HAP-1 (cell line): ENCODE measurements at regions not wholly inside any gene's neighbourhood (a gene's known extent, or its start where the extent isn't known, plus 50 kb on each side); places are given as distances from the start of the nearest gene placed in this dataset.
"Not testable (repeated sequence)": the region's sequence is repeated elsewhere in the genome, so short reads cannot be mapped to it uniquely, and the experiment has no call there.

Experiments
- DNase-seq, 2 experiments: peaks; one replicate each; pipeline ENCODE4 v3.0.0-alpha.2; 2016 to 2020; ENCODE audit warnings: low spot score in 2 of 2
- H3K27me3 ChIP-seq: fragments of 250-450 bp; sonication (Bioruptor Pico); 2 replicates; pipeline ENCODE4 v1.5.1; 2020; ENCODE audit warnings: low read depth, mild to moderate bottlenecking, moderate library complexity
- H3K36me3 ChIP-seq: fragments of 250-450 bp; sonication (Bioruptor Pico); replicated peaks from 2 replicates; pipeline ENCODE4 v1.5.1; 2020; ENCODE audit warnings: mild to moderate bottlenecking
- H3K4me1 ChIP-seq: fragments of 250-450 bp; sonication (Bioruptor Pico); 2 replicates; pipeline ENCODE4 v1.5.1; 2020; ENCODE audit warnings: mild to moderate bottlenecking
- H3K4me3 ChIP-seq: fragments of 250-450 bp; sonication (Bioruptor Pico); 2 replicates; pipeline ENCODE4 v1.5.1; 2020; ENCODE audit warnings: mild to moderate bottlenecking, moderate library complexity
- H3K9me3 ChIP-seq: fragments of 250-450 bp; sonication (Bioruptor Pico); 2 replicates; pipeline ENCODE4 v1.5.1; 2020; ENCODE audit warnings: mild to moderate bottlenecking, moderate library complexity
- in situ Hi-C: fragments of 300-500 bp; cut with MboI; formaldehyde crosslinking; loops from 3 replicates; pipeline ENCODE4 v1.14.3; 2020; ENCODE audit warnings: low sequenced_read_pairs, inconsistent platforms, mixed read lengths

DNA sequence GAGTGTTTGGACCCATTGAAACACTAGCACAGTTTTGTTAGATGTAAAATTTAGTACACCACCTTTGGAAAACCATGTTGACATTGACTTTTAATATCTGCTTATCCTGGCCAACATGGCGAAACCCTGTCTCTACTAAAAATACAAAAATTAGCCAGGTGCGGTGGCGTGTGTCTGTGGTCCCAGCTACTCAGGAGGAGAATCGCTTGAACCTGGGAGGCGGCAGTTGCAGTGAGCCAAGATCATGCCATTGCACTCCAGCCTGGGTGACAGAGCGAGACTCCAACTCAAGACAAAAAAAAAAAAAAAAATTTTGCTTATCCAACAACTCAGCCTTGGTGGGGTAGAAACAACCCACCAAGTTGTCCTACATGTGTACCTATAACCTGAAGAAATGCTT lies 454.2 kb downstream of the EFNB2 start:
- not testable (repeated sequence) for DNase-seq, H3K4me1 ChIP-seq, H3K4me3 ChIP-seq, H3K27me3 ChIP-seq, H3K9me3 ChIP-seq, H3K36me3 ChIP-seq
- in situ Hi-C loops = loop anchor here (25.0 kb wide), 1 partner anchor 456 kb away; the partner anchor contains the start of gene EFNB2

DNA sequence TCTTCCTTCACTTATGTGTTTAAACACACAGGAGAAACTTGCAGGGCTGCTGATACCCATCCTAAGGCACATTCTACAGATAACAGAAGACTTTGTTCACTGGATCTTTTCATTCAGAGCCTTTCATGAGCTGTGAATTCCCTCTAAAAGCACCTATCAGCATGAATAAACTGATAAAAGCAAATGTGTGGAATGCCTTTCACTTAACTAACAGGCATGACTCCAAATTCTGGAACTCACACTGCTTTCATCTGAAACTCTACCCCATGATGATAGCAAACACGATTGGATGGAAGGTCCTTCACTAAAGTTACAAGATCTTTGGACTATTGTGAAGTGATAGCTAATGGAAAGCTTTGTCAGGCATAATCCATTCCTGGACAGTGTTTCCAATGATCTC lies 457.3 kb downstream of the EFNB2 start:
- Histone ChIP-seq H3K4me1 (no peaks in the 10 kb centered on the region), H3K4me3 (no peak overlapping the region), H3K27me3 (no peaks in the 10 kb centered on the region), H3K36me3 (no peaks in the 10 kb centered on the region), H3K9me3 (no peaks in the 10 kb centered on the region)
- in situ Hi-C loops = loop anchor here (25.0 kb wide), 1 partner anchor 459 kb away; the partner anchor contains the start of gene EFNB2
- no peak for DNase-seq

DNA sequence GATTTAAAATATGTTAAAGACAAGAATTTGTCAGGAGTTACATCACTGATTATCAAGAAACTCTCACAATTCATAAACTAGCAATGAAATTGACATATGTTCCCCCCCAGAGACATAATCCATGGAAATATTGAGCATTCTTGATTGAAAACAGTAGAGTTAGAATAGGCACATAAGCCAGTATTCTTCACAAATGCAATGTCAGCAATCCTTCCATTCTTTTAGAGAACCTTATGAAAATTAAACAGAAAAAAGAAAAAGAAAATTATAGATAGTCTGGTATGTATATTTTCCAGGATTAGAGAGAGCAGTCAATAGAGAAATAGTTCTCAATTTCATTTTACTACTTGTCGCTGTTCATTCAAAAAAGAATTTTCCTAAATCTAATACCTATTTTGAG lies 458.4 kb downstream of the EFNB2 start:
- no peak for DNase-seq
- Histone ChIP-seq H3K9me3 (no peaks in the 10 kb centered on the region), H3K4me3 (no peak overlapping the region), H3K27me3 (0 out of 2 replicates have a peak, but pooled peaks cover 3% of the 10 kb centered on the region), H3K4me1 (no peaks in the 10 kb centered on the region), H3K36me3 (no peaks in the 10 kb centered on the region)
- in situ Hi-C loops = loop anchor here (25.0 kb wide), 1 partner anchor 460 kb away; the partner anchor contains the start of gene EFNB2

DNA sequence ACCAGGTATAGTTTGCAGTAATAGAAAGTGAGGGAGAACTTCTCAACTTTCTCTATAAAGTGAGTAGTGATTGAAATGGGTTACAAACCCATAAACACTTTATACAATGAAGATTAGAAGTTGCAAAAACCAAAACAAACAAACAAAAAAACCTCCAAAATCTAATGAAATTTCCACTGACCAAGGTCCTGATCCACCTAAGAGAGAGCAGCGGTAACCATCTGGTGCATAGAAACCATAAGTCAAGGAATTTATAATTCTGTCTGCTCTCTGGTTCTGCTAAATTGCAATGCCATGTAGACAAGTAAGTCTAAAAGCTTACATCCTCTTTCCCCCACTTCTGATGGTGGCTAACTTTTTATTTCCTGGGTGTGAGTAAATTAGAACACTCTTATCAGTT lies 463.4 kb downstream of the EFNB2 start:
- no peak for DNase-seq
- in situ Hi-C loops = no loop called here
- H3K27me3 ChIP-seq = peaks cover 9% of the 10 kb centered on the region; the same call in 1 of the 2 replicates
- no peaks in the 10 kb centered on the region for H3K9me3 ChIP-seq
- no peaks in the 10 kb centered on the region for H3K4me1 ChIP-seq
- H3K36me3 ChIP-seq = no peaks in the 10 kb centered on the region
- H3K4me3 ChIP-seq = no peak overlapping the region

DNA sequence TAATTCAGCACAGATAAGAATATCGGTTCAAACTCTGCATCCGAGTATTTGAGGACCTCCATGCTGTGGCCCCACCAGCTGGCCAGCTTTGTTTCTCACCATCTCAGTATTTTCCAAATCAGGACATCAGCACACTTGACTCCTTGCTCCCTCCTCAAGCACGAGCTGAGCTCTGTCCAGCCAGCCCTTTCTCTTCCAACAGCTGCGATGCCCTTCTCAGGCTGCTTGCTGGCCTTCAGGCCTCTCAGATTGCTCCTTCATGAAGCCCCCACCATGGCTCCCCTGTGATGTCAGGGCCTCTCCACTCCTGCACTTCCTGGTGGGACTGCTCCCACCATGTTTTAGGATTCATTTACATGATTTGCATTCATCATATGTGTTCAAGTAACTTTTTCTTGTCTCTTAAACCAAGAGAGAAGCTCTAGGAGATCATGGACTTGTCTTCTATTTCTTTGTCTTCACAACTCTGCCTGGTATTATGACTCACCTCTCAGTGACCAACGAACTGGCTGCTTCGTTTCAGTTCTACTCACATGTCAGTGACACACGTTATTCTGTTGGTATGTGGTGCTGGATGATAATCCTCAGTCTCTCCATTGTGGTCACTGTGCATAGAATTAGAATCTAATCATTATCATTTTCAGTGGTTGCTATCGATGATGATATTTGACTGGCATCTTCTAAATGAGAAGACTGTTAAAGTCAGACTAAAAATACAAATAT lies 471.7 kb downstream of the EFNB2 start:
- H3K4me1 ChIP-seq = no peaks in the 10 kb centered on the region
- H3K36me3 ChIP-seq = no peaks in the 10 kb centered on the region
- no peak overlapping the region for H3K4me3 ChIP-seq
- peaks cover 3% of the 10 kb centered on the region; the same call in 1 of the 2 replicates for H3K27me3 ChIP-seq
- in situ Hi-C loops = no loop called here
- no peaks in the 10 kb centered on the region for H3K9me3 ChIP-seq
- no peak for DNase-seq

DNA sequence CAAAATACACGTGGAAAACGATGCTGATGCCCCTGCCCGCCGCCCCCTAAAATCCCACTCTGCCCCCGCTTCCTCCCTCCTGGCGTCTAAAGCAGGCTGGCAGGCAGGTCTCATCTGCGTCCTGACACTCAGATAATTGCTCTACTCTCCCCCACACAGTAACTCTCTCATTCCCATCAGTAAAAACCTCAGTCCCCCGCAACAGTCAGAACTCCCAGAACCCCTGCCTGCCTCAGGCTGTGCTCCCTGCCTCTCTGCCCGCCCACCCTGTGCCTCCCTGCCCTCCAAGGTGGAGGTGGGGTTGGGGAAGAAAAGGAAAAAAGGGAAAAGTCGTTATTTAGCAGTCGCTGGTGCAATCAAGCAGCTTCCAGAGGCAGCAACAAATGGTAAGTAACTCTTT lies 473.7 kb downstream of the EFNB2 start:
- no peak for DNase-seq
- Histone ChIP-seq H3K36me3 (no peaks in the 10 kb centered on the region), H3K27me3 (no peaks in the 10 kb centered on the region), H3K4me3 (no peak overlapping the region), H3K9me3 (no peaks in the 10 kb centered on the region), H3K4me1 (no peaks in the 10 kb centered on the region)
- in situ Hi-C loops = no loop called here

DNA sequence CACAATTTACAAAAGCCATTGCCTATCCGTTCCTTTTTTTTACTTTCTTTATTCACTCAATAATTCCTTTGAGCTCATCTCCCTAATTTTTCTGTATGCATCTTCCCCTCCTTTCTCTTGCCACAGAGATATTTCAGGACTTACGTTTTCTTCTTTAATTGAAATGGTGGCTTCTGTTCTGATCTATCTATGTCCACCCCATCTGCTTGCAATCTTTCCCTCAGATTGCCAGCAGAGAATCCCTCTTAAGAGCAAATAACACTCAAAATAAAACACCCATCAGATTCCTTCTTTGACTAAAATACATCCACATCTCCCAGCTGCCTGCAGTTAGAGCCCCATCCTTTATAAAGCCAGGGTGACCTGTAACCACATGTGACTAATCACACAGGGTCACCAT lies 478.6 kb downstream of the EFNB2 start:
- in situ Hi-C loops = no loop called here
- H3K4me1 ChIP-seq = no peaks in the 10 kb centered on the region
- H3K4me3 ChIP-seq = no peak overlapping the region
- no peaks in the 10 kb centered on the region for H3K9me3 ChIP-seq
- H3K36me3 ChIP-seq = no peaks in the 10 kb centered on the region
- DNase-seq = no peak
- 0 out of 2 replicates have a peak, but pooled peaks cover 3% of the 10 kb centered on the region for H3K27me3 ChIP-seq

DNA sequence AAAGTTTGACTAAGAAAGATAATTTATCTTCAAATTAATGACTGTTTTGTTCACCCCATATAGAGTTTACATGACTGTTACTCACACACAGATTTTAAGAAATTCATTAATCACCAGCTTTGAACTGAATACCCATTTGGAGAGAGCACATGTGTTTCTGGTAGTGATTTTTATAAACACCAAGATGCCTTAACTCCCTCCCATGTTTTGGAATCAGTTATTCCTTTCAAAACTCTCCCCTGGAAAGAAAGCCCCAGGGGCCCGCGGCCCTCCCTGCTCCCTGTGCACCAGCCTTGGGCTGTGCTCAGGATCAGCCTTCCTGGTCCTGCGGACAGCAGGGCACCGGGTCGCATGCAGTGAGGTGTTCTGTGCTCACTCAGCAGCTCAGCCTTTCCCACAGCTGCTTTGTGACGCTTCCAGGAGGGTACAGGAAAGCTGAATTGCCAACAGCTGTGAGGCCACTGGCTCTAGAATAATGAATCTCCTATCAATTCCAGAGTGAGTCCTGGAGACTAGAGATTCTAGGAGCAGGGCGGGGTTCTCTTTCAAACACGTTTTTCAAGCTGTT lies 483.2 kb downstream of the EFNB2 start:
- Histone ChIP-seq H3K4me1 (no peaks in the 10 kb centered on the region), H3K27me3 (0 out of 2 replicates have a peak, but pooled peaks cover 4% of the 10 kb centered on the region), H3K9me3 (no peaks in the 10 kb centered on the region), H3K36me3 (no peaks in the 10 kb centered on the region), H3K4me3 (no peak overlapping the region)
- DNase-seq = no peak
- in situ Hi-C loops = no loop called here

DNA sequence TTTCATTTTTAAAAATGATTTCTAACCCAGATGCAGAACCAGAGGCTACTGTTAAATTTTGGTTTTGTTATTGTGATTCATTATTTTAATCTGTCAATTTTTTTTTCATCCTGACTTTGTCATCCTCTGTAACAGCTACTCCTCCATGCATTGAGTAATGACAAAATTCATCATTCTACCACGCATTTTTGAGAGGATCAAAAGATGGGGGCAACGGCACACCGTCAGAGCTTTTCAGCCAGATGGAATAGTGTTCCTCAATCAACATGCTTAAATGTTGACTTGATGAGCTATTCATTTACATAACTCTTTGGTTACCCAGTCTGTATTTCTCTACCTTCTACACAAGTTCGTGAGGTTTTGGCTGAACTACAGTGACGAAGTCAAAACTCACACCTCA lies 486.3 kb downstream of the EFNB2 start:
- H3K4me1 ChIP-seq = no peaks in the 10 kb centered on the region
- H3K36me3 ChIP-seq = no peaks in the 10 kb centered on the region
- no peaks in the 10 kb centered on the region for H3K9me3 ChIP-seq
- DNase-seq = no peak
- in situ Hi-C loops = no loop called here
- 0 out of 2 replicates have a peak, but pooled peaks cover 4% of the 10 kb centered on the region for H3K27me3 ChIP-seq
- no peak overlapping the region for H3K4me3 ChIP-seq

DNA sequence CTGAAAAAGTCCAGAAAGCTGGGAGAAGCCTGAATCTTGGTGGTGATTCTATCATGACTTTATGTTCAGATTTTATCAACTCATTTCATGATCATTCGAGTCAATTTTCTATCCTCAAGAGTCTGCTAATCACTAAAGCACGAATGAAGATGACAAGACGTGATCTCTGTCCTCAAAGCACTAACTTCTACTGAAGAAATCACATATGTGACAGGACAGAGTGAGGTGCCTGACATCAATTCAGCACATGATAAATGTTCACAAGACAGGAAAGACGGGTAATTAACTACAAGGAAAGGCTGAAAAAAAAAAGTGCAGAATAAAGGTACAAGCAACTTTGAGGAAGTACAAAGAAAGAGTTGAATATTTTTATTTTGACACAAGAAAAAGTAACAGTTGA lies 487.1 kb downstream of the EFNB2 start:
- no peak for DNase-seq
- H3K4me3 ChIP-seq = no peak overlapping the region
- in situ Hi-C loops = no loop called here
- 0 out of 2 replicates have a peak, but pooled peaks cover 4% of the 10 kb centered on the region for H3K27me3 ChIP-seq
- H3K36me3 ChIP-seq = no peaks in the 10 kb centered on the region
- no peaks in the 10 kb centered on the region for H3K9me3 ChIP-seq
- H3K4me1 ChIP-seq = no peaks in the 10 kb centered on the region

DNA sequence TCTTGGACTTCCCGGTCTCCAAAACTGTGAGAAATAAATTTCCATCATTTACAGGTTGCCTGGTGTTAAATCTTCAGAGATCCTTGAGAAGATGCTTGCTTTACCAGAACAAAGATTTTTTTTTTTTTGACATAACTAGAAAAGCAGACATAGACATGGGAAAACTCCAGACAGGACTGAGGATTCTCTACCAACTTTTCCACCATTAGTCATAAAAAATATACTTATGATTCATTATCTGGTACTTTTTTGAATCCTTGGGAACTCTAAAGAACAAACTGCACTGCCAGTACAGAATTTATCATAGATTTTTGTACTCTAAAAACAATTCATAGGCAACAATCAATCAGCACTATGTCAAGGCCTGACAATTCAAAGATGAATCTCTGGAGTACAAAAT lies 487.6 kb downstream of the EFNB2 start:
- in situ Hi-C loops = no loop called here
- no peak for DNase-seq
- Histone ChIP-seq H3K4me1 (no peaks in the 10 kb centered on the region), H3K9me3 (no peaks in the 10 kb centered on the region), H3K27me3 (0 out of 2 replicates have a peak, but pooled peaks cover 4% of the 10 kb centered on the region), H3K4me3 (no peak overlapping the region), H3K36me3 (no peaks in the 10 kb centered on the region)

DNA sequence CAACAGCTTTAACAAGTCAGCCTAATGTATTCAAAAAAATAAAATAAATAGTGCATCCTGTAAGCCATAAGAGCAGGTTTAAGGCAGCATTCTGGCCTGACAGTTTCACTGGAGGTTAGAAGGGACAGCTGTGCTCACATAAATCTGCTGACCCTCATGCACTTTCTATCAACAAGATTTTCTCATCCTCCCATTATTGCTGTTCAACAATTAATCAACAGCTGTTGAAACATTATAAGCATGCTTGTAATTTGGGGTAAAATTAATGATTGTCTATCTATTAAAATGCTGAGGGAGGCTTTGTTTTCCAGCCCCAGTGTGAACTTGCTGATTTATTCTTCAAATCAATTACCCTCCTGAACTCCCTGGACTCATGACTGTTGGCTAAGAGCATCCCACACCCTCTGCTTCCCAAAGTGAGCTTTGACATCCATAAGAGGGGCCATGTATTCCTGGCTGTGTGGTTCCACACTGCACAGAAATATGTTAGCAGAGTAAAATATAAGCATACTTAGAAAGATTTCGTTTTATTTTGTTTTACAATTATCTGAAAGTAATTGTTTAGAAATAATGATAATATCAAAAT lies 492.4 kb downstream of the EFNB2 start:
- in situ Hi-C loops = no loop called here

DNA sequence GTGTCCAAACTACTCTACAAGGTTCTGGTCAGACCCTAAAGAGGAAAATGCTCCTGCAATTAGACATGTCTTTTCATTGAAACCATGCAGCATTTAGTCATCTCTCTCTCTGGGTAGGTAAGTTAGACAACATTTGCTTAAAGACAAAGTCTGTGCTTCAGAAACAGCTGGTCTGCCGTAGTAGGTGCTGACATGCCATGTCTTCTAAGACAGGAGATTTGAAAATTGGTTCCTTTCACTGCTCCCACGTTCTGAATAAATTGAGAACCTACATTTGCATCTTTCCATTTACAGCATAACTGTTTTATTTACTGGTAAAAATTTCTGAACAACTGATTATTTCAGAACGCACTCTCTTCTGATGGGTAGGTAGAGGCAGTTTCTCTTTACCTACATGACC lies 494.0 kb downstream of the EFNB2 start:
- Histone ChIP-seq H3K4me1 (no peaks in the 10 kb centered on the region), H3K4me3 (no peak overlapping the region), H3K27me3 (no peaks in the 10 kb centered on the region), H3K9me3 (no peaks in the 10 kb centered on the region), H3K36me3 (no peaks in the 10 kb centered on the region)
- in situ Hi-C loops = no loop called here
- DNase-seq = no peak

More for the DNA sequence above, 492.4 kb downstream of the EFNB2 start:
- H3K4me3 ChIP-seq = no peak overlapping the region
- H3K27me3 ChIP-seq = no peaks in the 10 kb centered on the region
- no peak for DNase-seq
- no peaks in the 10 kb centered on the region for H3K9me3 ChIP-seq
- H3K4me1 ChIP-seq = no peaks in the 10 kb centered on the region
- no peaks in the 10 kb centered on the region for H3K36me3 ChIP-seq

DNA sequence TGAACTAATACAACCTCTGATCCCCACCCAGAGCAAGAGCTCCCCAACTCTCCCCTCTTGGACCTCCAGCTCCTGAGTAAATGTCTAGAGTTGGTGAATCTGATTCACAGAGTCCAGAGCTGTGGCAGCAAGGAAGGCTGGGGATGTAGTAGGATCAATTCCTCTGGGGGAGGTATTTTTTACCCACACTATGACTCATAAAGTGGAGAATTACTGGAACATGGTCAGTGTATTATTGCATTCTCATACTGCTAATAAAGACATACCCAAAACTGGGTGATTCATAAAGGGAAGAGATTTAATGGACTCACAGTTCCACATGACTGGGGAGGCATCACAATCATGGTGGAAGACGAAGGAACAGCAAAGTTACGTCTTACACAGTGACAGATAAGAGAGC lies 496.7 kb downstream of the EFNB2 start:
- no peaks in the 10 kb centered on the region for H3K27me3 ChIP-seq
- no peaks in the 10 kb centered on the region for H3K4me1 ChIP-seq
- no peak for DNase-seq
- in situ Hi-C loops = no loop called here
- H3K4me3 ChIP-seq = no peak overlapping the region
- no peaks in the 10 kb centered on the region for H3K9me3 ChIP-seq
- H3K36me3 ChIP-seq = no peaks in the 10 kb centered on the region
